WTC11 (cell line): ENCODE measurements at regions not wholly inside any gene's neighbourhood (a gene's known extent, or its start where the extent isn't known, plus 50 kb on each side); places are given as distances from the start of the nearest gene placed in this dataset.

Source experiments
- ATAC-seq: fragments of 200-7000 bp; cut with Tn5 transposase; 2 replicates; pipeline ENCODE4 v1.10.0; 2021; ENCODE audit warnings: mild to moderate bottlenecking, moderate library complexity
- CTCF ChIA-PET: fragments of 300-600 bp; sonication (Branson Sonifier 250); formaldehyde crosslinking; loops from one replicate; lab custom pipeline; 2021; ENCODE audit warnings: antibody characterized with exemption; lab: Charles Lee
- POLR2A ChIA-PET: fragments of 350-600 bp; sonication (Branson Sonifier 250); formaldehyde crosslinking; loops from one replicate; lab custom pipeline; 2021; ENCODE audit warnings: antibody characterized with exemption; lab: Charles Lee
- DNase-seq: peaks from one replicate; pipeline ENCODE4 v3.0.0; 2021; ENCODE audit warnings: low spot score
- H3K27ac Mint-ChIP-seq: 2 replicates; pipeline ENCODE4 v1.8.0; 2021; ENCODE audit warnings: mixed read lengths
- H3K27me3 Mint-ChIP-seq: 2 replicates; pipeline ENCODE4 v1.8.0; 2021; ENCODE audit warnings: low read depth, mild to moderate bottlenecking, moderate library complexity, mixed read lengths
- H3K36me3 Mint-ChIP-seq: 2 replicates; pipeline ENCODE4 v1.8.0; 2021; ENCODE audit warnings: mixed read lengths
- H3K4me1 Mint-ChIP-seq: 2 replicates; pipeline ENCODE4 v1.8.0; 2022; ENCODE audit warnings: mixed read lengths
- H3K4me3 Mint-ChIP-seq: 2 replicates; pipeline ENCODE4 v1.8.0; 2021; ENCODE audit warnings: mild to moderate bottlenecking, moderate library complexity, mixed read lengths
- H3K9me3 Mint-ChIP-seq: 2 replicates; pipeline ENCODE4 v1.8.0; 2021; ENCODE audit warnings: mixed read lengths
- CBFB ChIP-seq: sonication (generic); formaldehyde crosslinking; IDR thresholded peaks from 2 replicates; pipeline ENCODE4 v1.8.1; 2022; ENCODE audit warnings: mild to moderate bottlenecking, low read depth, missing genetic modification reagents
- ESRRA ChIP-seq: sonication (generic); formaldehyde crosslinking; IDR thresholded peaks from 2 replicates; pipeline ENCODE4 v1.8.1; 2022; ENCODE audit warnings: mild to moderate bottlenecking, missing genetic modification reagents, borderline replicate concordance
- FOXK1 ChIP-seq: sonication (generic); formaldehyde crosslinking; IDR thresholded peaks from 2 replicates; pipeline ENCODE4 v1.8.0; 2022; ENCODE audit warnings: mild to moderate bottlenecking, moderate library complexity, missing genetic modification reagents
- FOXP1 ChIP-seq: sonication (generic); formaldehyde crosslinking; IDR thresholded peaks from 2 replicates; pipeline ENCODE4 v1.8.0; 2022; ENCODE audit warnings: missing genetic modification reagents, mild to moderate bottlenecking, moderate library complexity, borderline replicate concordance
- FOXP4 ChIP-seq: sonication (generic); formaldehyde crosslinking; IDR thresholded peaks from 2 replicates; pipeline ENCODE4 v1.8.0; 2022; ENCODE audit warnings: mild to moderate bottlenecking, missing genetic modification reagents
- GABPB1 ChIP-seq: sonication (generic); formaldehyde crosslinking; IDR thresholded peaks from 2 replicates; pipeline ENCODE4 v1.8.1; 2023; ENCODE audit warnings: mild to moderate bottlenecking, missing genetic modification reagents
- GRHL2 ChIP-seq: fragments of 250-450 bp; sonication (Bioruptor Pico); IDR thresholded peaks from 2 replicates; pipeline ENCODE4 v1.8.0; 2022; ENCODE audit warnings: mild to moderate bottlenecking, moderate library complexity; ENCODE audit not compliant: insufficient replicate concordance, severe bottlenecking
- HMGA2 ChIP-seq: fragments of 250-450 bp; sonication (Bioruptor Pico); IDR thresholded peaks from 2 replicates; pipeline ENCODE4 v1.4.0; 2021; ENCODE audit warnings: mild to moderate bottlenecking, moderate library complexity
- JAZF1 ChIP-seq: fragments of 250-450 bp; sonication (Bioruptor Pico); IDR thresholded peaks from 2 replicates; pipeline ENCODE4 v1.9.0; 2021; ENCODE audit warnings: moderate library complexity, mild to moderate bottlenecking, inconsistent platforms
- JUN ChIP-seq: sonication (generic); formaldehyde crosslinking; IDR thresholded peaks from 2 replicates; pipeline ENCODE4 v1.8.0; 2023; ENCODE audit warnings: mild to moderate bottlenecking, missing genetic modification reagents
- MYBL2 ChIP-seq: sonication (generic); formaldehyde crosslinking; IDR thresholded peaks from 2 replicates; pipeline ENCODE4 v1.8.1; 2023; ENCODE audit warnings: mild to moderate bottlenecking, moderate library complexity, missing genetic modification reagents
- NFE2L1 ChIP-seq: sonication (generic); formaldehyde crosslinking; IDR thresholded peaks from 2 replicates; pipeline ENCODE4 v1.8.1; 2023; ENCODE audit warnings: missing genetic modification reagents
- NR3C1 ChIP-seq: sonication (generic); formaldehyde crosslinking; conservative IDR thresholded peaks from 2 replicates; pipeline ENCODE4 v1.8.1; 2023; ENCODE audit warnings: low read depth, mild to moderate bottlenecking, missing genetic modification reagents
- SMAD4 ChIP-seq: sonication (generic); formaldehyde crosslinking; IDR thresholded peaks from 2 replicates; pipeline ENCODE4 v1.8.0; 2022; ENCODE audit warnings: mild to moderate bottlenecking, missing genetic modification reagents
- TF ChIP-seq, protein P1 (sequence below): sonication (generic); formaldehyde crosslinking; IDR thresholded peaks from 2 replicates; pipeline ENCODE4 v1.8.0; 2022; ENCODE audit warnings: mild to moderate bottlenecking, missing genetic modification reagents
- TF ChIP-seq, protein P2 (sequence below): fragments of 250-450 bp; sonication (Bioruptor Pico); IDR thresholded peaks from 2 replicates; pipeline ENCODE4 v1.9.0; 2021; ENCODE audit warnings: mild to moderate bottlenecking
- TF ChIP-seq, protein P3 (sequence below): sonication (generic); formaldehyde crosslinking; IDR thresholded peaks from 2 replicates; pipeline ENCODE4 v1.8.0; 2023; ENCODE audit warnings: mild to moderate bottlenecking, missing genetic modification reagents
- TF ChIP-seq, protein P4 (sequence below): sonication (generic); formaldehyde crosslinking; IDR thresholded peaks from 2 replicates; pipeline ENCODE4 v1.8.1; 2022; ENCODE audit warnings: missing genetic modification reagents, borderline replicate concordance
- TF ChIP-seq, protein P5 (sequence below): sonication (generic); formaldehyde crosslinking; IDR thresholded peaks from 2 replicates; pipeline ENCODE4 v1.8.0; 2022; ENCODE audit warnings: missing genetic modification reagents

GRCh38 chr4:57172065-57172464 lies 61.9 kb upstream of the IGFBP7 start:
- Mint-ChIP-seq H3K9me3 (peaks cover 20% of the 10 kb centered on the region), H3K27me3 (peaks cover 3% of the 10 kb centered on the region; the same call in 1 of the 2 replicates), H3K36me3 (peaks cover 21% of the 10 kb centered on the region), H3K4me1 (peaks cover 28% of the 10 kb centered on the region)
- TF ChIP-seq NR3C1 (CRISPR knock-in tag) (no peak), CBFB (CRISPR knock-in tag) (no peak), FOXP4 (CRISPR knock-in tag) (no peak), FOXP1 (CRISPR knock-in tag) (no peak), HMGA2 (no peak), JUN (CRISPR knock-in tag) (no peak), MYBL2 (CRISPR knock-in tag) (no peak), FOXK1 (CRISPR knock-in tag) (no peak), GABPB1 (CRISPR knock-in tag) (no peak), SMAD4 (CRISPR knock-in tag) (no peak)
- TF ChIP-seq, protein P1, sequence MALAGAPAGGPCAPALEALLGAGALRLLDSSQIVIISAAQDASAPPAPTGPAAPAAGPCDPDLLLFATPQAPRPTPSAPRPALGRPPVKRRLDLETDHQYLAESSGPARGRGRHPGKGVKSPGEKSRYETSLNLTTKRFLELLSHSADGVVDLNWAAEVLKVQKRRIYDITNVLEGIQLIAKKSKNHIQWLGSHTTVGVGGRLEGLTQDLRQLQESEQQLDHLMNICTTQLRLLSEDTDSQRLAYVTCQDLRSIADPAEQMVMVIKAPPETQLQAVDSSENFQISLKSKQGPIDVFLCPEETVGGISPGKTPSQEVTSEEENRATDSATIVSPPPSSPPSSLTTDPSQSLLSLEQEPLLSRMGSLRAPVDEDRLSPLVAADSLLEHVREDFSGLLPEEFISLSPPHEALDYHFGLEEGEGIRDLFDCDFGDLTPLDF (CRISPR knock-in tag) = no peak
- TF ChIP-seq, protein P2, sequence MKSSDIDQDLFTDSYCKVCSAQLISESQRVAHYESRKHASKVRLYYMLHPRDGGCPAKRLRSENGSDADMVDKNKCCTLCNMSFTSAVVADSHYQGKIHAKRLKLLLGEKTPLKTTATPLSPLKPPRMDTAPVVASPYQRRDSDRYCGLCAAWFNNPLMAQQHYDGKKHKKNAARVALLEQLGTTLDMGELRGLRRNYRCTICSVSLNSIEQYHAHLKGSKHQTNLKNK (CRISPR knock-in tag) = no peak
- TF ChIP-seq, protein P3, sequence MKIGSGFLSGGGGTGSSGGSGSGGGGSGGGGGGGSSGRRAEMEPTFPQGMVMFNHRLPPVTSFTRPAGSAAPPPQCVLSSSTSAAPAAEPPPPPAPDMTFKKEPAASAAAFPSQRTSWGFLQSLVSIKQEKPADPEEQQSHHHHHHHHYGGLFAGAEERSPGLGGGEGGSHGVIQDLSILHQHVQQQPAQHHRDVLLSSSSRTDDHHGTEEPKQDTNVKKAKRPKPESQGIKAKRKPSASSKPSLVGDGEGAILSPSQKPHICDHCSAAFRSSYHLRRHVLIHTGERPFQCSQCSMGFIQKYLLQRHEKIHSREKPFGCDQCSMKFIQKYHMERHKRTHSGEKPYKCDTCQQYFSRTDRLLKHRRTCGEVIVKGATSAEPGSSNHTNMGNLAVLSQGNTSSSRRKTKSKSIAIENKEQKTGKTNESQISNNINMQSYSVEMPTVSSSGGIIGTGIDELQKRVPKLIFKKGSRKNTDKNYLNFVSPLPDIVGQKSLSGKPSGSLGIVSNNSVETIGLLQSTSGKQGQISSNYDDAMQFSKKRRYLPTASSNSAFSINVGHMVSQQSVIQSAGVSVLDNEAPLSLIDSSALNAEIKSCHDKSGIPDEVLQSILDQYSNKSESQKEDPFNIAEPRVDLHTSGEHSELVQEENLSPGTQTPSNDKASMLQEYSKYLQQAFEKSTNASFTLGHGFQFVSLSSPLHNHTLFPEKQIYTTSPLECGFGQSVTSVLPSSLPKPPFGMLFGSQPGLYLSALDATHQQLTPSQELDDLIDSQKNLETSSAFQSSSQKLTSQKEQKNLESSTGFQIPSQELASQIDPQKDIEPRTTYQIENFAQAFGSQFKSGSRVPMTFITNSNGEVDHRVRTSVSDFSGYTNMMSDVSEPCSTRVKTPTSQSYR (CRISPR knock-in tag) = no peak
- TF ChIP-seq, protein P4, sequence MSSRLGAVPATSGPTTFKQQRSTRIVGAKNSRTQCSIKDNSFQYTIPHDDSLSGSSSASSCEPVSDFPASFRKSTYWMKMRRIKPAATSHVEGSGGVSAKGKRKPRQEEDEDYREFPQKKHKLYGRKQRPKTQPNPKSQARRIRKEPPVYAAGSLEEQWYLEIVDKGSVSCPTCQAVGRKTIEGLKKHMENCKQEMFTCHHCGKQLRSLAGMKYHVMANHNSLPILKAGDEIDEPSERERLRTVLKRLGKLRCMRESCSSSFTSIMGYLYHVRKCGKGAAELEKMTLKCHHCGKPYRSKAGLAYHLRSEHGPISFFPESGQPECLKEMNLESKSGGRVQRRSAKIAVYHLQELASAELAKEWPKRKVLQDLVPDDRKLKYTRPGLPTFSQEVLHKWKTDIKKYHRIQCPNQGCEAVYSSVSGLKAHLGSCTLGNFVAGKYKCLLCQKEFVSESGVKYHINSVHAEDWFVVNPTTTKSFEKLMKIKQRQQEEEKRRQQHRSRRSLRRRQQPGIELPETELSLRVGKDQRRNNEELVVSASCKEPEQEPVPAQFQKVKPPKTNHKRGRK = no peak
- TF ChIP-seq, all 79 proteins: peak for 0
- Mint-ChIP-seq H3K27ac (no peak overlapping the region), H3K4me3 (no peak overlapping the region)
- CTCF ChIA-PET = interaction anchor here (0.7 kb wide), 1 partner anchor 8 kb away, joined by 3 read pairs; no protein-coding TSS in a partner anchor
- ATAC-seq (no peak), DNase-seq (no peak)
- POLR2A ChIA-PET = no interaction called here

GRCh38 chr4:57168982-57169381 lies 58.8 kb upstream of the IGFBP7 start:
- Mint-ChIP-seq H3K27ac (peak overlapping the region; percentile 71), H3K27me3 (peaks cover 15% of the 10 kb centered on the region), H3K4me3 (no peak overlapping the region), H3K36me3 (peaks cover 16% of the 10 kb centered on the region), H3K9me3 (peaks cover 19% of the 10 kb centered on the region), H3K4me1 (peaks cover 42% of the 10 kb centered on the region)
- no peak for DNase-seq
- ChIA-PET POLR2A (no interaction called here), CTCF (interaction anchor here (0.7 to 2.7 kb wide), 7 partner anchors 17 to 266 kb away, joined by 3 to 23 read pairs (median 3); no protein-coding TSS in a partner anchor)
- no peak for TF ChIP-seq ESRRA (CRISPR knock-in tag)
- no peak for TF ChIP-seq GRHL2 (CRISPR knock-in tag)
- TF ChIP-seq JAZF1 (CRISPR knock-in tag) = no peak
- TF ChIP-seq NFE2L1 (CRISPR knock-in tag) = no peak
- TF ChIP-seq, protein P5, sequence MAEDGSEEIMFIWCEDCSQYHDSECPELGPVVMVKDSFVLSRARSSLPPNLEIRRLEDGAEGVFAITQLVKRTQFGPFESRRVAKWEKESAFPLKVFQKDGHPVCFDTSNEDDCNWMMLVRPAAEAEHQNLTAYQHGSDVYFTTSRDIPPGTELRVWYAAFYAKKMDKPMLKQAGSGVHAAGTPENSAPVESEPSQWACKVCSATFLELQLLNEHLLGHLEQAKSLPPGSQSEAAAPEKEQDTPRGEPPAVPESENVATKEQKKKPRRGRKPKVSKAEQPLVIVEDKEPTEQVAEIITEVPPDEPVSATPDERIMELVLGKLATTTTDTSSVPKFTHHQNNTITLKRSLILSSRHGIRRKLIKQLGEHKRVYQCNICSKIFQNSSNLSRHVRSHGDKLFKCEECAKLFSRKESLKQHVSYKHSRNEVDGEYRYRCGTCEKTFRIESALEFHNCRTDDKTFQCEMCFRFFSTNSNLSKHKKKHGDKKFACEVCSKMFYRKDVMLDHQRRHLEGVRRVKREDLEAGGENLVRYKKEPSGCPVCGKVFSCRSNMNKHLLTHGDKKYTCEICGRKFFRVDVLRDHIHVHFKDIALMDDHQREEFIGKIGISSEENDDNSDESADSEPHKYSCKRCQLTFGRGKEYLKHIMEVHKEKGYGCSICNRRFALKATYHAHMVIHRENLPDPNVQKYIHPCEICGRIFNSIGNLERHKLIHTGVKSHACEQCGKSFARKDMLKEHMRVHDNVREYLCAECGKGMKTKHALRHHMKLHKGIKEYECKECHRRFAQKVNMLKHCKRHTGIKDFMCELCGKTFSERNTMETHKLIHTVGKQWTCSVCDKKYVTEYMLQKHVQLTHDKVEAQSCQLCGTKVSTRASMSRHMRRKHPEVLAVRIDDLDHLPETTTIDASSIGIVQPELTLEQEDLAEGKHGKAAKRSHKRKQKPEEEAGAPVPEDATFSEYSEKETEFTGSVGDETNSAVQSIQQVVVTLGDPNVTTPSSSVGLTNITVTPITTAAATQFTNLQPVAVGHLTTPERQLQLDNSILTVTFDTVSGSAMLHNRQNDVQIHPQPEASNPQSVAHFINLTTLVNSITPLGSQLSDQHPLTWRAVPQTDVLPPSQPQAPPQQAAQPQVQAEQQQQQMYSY (CRISPR knock-in tag) = no peak
- peak; percentile 49 for ATAC-seq
